Pancreas (tissue), 10 donors: ENCODE measurements at regions not wholly inside any gene's neighbourhood (a gene's known extent, or its start where the extent isn't known, plus 50 kb on each side); places are given as distances from the start of the nearest gene placed in this dataset.

ENCODE experiments used
- ATAC-seq, 4 donors: fragments of 200-7000 bp; cut with Tn5 transposase; one replicate each; pipeline versions ENCODE4 v1.8.0 to v1.9.1; 2020; ENCODE audit warnings: mild to moderate bottlenecking in 4 of 4, moderate library complexity in 4 of 4
- DNase-seq, 6 donors: peaks; one replicate each; pipeline ENCODE4 v3.0.0-alpha.2; 2020
- FAIRE-seq: peaks from 2 replicates; lab custom pipeline; 2012; peaks lifted over from hg19 to GRCh38; lab: Jason Lieb, UNC
- H3K27ac ChIP-seq, 4 donors: fragments of 200-600 bp; sonication (generic); 1 replicate in 3 of 4; 2 replicates in 1 of 4; pipeline versions ENCODE4 v1.5.0 to v1.8.0; 2020
- H3K27me3 ChIP-seq, 4 donors: fragments of 200-600 bp; one replicate each; pipeline ENCODE4 v1.8.0; 2021
- H3K36me3 ChIP-seq, 3 donors: fragments of 200-600 bp; sonication (generic) in 1 of 3; one replicate each; pipeline versions ENCODE4 v1.5.0 to v1.8.0; 2020 to 2021
- H3K4me1 ChIP-seq, 3 donors: fragments of 200-600 bp; one replicate each; pipeline ENCODE4 v1.8.0; 2021
- H3K4me3 ChIP-seq, 4 donors: fragments of 200-600 bp; sonication (generic) in 2 of 4; one replicate each; pipeline versions ENCODE4 v1.5.0 to v1.8.0; 2020 to 2021
- H3K9me3 ChIP-seq, 4 donors: fragments of 200-600 bp; one replicate each; pipeline ENCODE4 v1.8.0; 2021
- CTCF ChIP-seq, 4 donors: fragments of 200-600 bp; sonication (generic) in 3 of 4; IDR thresholded peaks; one replicate each; pipeline versions ENCODE4 v1.5.0 to v1.8.0; 2021; ENCODE audit warnings: antibody characterized with exemption in 4 of 4
- WGBS, 2 donors: extraction: QIAGEN DNeasy Blood & Tissue Kit; methylation state at CpG; one replicate each; pipeline ENCODE4 v1.1.7; 2013; 5-methylcytosine and 5-hydroxymethylcytosine counted together
- intact Hi-C, 3 donors: fragments of 100-400 bp; cut with DNase I; formaldehyde crosslinking; loops; one replicate each; pipeline versions ENCODE4 v1.11.1 to v1.14.2; 2022
- donor health status: healthy with polysubstance abuse.
- donor health status: DM: no; HTN: no; CAD: no; lungs with moderate emphysema.
- donor health status: DM: no; HTN: no; CAD: no.
- donor health status: control.
- donor health status: control.
- donor health status: Bipolar disorder and iron deficiency.
- donor health status: DM: yes; HTN: yes; CAD: no.
- donor health status: DM: no; HTN: no; CAD: no.
- donor health status: DM: no; HTN: no; CAD: no.
- donor health status: DM: yes; HTN: yes; CAD: no.

DNA sequence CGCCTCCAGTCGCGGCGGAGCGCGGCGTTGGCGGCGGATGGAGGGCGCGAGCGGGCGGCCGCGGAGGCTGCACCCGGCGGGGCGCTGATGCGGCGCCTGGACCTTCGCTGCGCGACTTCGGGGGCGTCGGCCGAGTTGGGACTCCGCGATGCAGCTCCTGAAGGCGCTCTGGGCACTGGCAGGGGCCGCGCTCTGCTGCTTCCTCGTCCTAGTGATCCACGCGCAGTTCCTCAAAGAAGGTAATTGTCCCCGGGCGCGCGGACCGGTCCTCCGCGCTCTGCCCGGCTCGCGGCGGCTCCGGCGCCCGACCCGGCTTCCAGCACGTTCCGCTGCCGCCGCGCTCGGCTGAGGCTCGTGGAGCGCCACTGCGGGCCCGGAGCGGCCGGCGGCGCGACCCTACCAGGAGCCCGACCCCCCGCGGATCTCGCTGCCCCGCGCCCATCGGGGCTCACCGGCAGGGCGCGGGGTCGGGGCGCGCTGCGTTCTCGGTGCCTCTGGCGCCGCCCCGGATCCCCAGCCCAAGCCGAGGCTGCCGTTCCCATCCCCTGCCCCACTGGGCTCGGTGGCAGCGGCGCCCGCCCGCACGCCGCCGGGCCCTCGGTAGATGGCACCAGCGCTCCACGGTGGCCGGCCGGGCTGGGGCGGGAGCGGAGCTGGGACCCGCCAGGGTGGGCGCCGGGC, 1251.2 kb downstream of the BRD1 start:
- H3K4me1 ChIP-seq: no peaks in the 10 kb centered on the region
- no peaks in the 10 kb centered on the region for H3K36me3 ChIP-seq
- peak overlapping the region in 2 of 4 donors; percentile 29 to 35 for H3K4me3 ChIP-seq
- peak in 3 of 4 donors; percentile 52 to 80 (median 80) for ATAC-seq
- no peaks in the 10 kb centered on the region for H3K9me3 ChIP-seq
- peak in 1 of 6 donors; percentile 63 for DNase-seq
- peak in 2 of 4 donors; percentile 26 to 37 for TF ChIP-seq CTCF (IDR thresholded peaks at IDR 0.05)
- peaks cover 0 to 6% (median 0%) of the 10 kb centered on the region in 4 donors for H3K27me3 ChIP-seq
- no peak for FAIRE-seq
- no peak overlapping the region for H3K27ac ChIP-seq
- WGBS, 2 donors: 0 to 1% methylated on average over 66 to 103 of the region's 103 CpGs
- intact Hi-C loops: loop anchor here in 1 of 3 donors (5.0 kb wide), 1 partner anchor 731 kb away; no protein-coding TSS in a partner anchor

DNA sequence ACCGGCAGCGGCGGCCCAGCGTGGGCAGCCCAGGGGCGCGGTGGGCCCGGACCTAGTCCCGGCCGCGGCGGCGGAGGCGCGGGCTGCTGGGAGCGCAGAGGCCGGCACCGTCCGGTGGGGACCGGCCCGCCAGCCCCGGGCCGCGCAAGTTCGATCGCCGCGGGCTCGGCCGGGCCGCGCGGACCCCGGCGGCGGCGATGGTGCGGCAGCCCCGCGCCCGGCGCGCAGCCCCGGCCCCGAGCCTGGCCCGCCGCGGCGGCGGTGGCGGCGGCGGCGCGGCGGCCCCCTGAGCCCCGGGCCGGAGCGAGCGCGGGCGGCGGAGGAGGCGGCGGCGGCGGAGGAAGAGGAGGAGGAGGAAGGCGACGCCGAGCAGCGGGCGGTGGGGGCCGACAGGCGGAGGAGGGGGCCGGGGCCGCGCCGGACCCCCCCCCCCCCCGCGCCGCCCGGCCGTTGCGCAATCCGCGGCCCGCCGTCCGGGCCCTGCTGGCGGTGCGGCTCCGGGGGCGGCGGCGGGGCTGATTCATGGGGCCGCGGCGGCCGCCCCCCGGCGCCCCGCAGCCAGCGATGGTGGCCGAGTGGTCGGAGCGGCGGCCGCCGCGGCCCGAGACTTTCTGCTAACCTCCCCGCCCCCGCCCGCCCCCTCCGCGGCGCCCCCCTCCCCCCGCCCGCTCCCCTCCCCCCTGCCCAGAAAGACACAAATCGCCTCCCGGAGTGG, 1251.9 kb downstream of the BRD1 start:
- TF ChIP-seq CTCF (IDR thresholded peaks at IDR 0.05): no peak
- H3K27ac ChIP-seq: no peak overlapping the region
- H3K36me3 ChIP-seq: no peaks in the 10 kb centered on the region
- H3K27me3 ChIP-seq: peaks cover 0 to 6% (median 0%) of the 10 kb centered on the region in 4 donors
- 0 to 1% methylated on average over 26 to 102 of the region's 120 CpGs for WGBS, 2 donors
- no peaks in the 10 kb centered on the region for H3K4me1 ChIP-seq
- peak in 1 of 6 donors; percentile 38 for DNase-seq
- no peaks in the 10 kb centered on the region for H3K9me3 ChIP-seq
- H3K4me3 ChIP-seq: peak overlapping the region in 2 of 4 donors; percentile 29 to 35
- no peak for FAIRE-seq
- no peak for ATAC-seq
- intact Hi-C loops: loop anchor here in 1 of 3 donors (5.0 kb wide), 1 partner anchor 732 kb away; no protein-coding TSS in a partner anchor

- H3K27ac ChIP-seq: no peak overlapping the region
- intact Hi-C loops: loop anchor here in 1 of 3 donors (5.0 kb wide), 1 partner anchor 732 kb away; no protein-coding TSS in a partner anchor
- peak in 3 of 4 donors; percentile 20 to 41 (median 27) for TF ChIP-seq CTCF (IDR thresholded peaks at IDR 0.05)
- 6 to 8% methylated on average over 67 to 92 of the region's 92 CpGs for WGBS, 2 donors
- peak; percentile 58 to 79 (median 67) for DNase-seq
- H3K27me3 ChIP-seq: peaks cover 0 to 6% (median 0%) of the 10 kb centered on the region in 4 donors
- no peaks in the 10 kb centered on the region for H3K4me1 ChIP-seq
- no peaks in the 10 kb centered on the region for H3K36me3 ChIP-seq
- peak; percentile 83 to 94 (median 88) for ATAC-seq
- H3K9me3 ChIP-seq: no peaks in the 10 kb centered on the region
- no peak for FAIRE-seq
- peak overlapping the region in 1 of 4 donors; percentile 29 for H3K4me3 ChIP-seq
Measured at GRCh38 chr22:48574776-48575617, 1252.7 kb downstream of the BRD1 start.

DNA sequence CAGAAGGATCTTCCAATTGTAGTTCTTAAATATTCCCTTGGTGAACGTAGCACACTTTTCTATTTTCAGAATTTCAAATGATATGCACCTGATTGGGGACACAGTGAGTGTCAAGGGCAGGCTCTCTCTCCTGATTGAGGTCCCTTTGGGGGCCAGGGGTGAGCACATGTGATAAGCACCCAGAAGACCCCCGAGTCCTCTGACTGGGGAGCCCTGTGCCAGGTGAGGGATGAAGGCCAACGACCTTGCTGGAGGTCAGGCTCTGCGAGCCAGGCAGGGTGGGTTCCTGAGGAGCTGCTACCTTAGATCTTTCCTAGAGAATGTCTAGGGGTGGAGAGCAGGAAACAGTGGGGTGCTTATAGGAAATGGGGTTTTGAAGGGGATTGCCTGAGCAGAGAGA, 1253.9 kb downstream of the BRD1 start:
- intact Hi-C loops: no loop called here
- Histone ChIP-seq H3K36me3 (no peaks in the 10 kb centered on the region), H3K9me3 (no peaks in the 10 kb centered on the region), H3K27me3 (peaks cover 0 to 6% (median 0%) of the 10 kb centered on the region in 4 donors), H3K4me1 (no peaks in the 10 kb centered on the region), H3K27ac (no peak overlapping the region), H3K4me3 (no peak overlapping the region)
- no peak for TF ChIP-seq CTCF (IDR thresholded peaks at IDR 0.05)
- FAIRE-seq: no peak
- ATAC-seq: no peak
- 58 to 72% methylated on average over 4 of the region's 4 CpGs for WGBS, 2 donors
- peak in 1 of 6 donors; percentile 22 for DNase-seq
